NB4 (cell line): ENCODE measurements at regions not wholly inside any gene's neighbourhood (a gene's known extent, or its start where the extent isn't known, plus 50 kb on each side); places are given as distances from the start of the nearest gene placed in this dataset.

ENCODE experiments used
- DNase-seq: peaks from one replicate; pipeline ENCODE4 v3.0.0; 2010; ENCODE audit warnings: low read depth
- H3K4me3 ChIP-seq: one replicate; pipeline ENCODE4 v1.5.1; 2011; ENCODE audit warnings: mild to moderate bottlenecking, low read depth, low read length, moderate library complexity
- MYC ChIP-seq: IDR thresholded peaks from 2 replicates; pipeline ENCODE4 v1.6.1; 2011; ENCODE audit warnings: low read depth, low read length
- POLR2A ChIP-seq: IDR thresholded peaks from 2 replicates; pipeline ENCODE4 v1.6.1; 2011; ENCODE audit warnings: mild to moderate bottlenecking; ENCODE audit not compliant: insufficient read length; ENCODE audit errors: extremely low read depth
- TF ChIP-seq, protein P1 (sequence below): IDR thresholded peaks from one replicate; pipeline ENCODE4 v1.5.1; 2012; ENCODE audit warnings: low read depth, low read length
- TF ChIP-seq, protein P2 (sequence below): IDR thresholded peaks from 2 replicates; pipeline ENCODE4 v1.6.1; 2011; ENCODE audit warnings: low read depth, low read length

DNA sequence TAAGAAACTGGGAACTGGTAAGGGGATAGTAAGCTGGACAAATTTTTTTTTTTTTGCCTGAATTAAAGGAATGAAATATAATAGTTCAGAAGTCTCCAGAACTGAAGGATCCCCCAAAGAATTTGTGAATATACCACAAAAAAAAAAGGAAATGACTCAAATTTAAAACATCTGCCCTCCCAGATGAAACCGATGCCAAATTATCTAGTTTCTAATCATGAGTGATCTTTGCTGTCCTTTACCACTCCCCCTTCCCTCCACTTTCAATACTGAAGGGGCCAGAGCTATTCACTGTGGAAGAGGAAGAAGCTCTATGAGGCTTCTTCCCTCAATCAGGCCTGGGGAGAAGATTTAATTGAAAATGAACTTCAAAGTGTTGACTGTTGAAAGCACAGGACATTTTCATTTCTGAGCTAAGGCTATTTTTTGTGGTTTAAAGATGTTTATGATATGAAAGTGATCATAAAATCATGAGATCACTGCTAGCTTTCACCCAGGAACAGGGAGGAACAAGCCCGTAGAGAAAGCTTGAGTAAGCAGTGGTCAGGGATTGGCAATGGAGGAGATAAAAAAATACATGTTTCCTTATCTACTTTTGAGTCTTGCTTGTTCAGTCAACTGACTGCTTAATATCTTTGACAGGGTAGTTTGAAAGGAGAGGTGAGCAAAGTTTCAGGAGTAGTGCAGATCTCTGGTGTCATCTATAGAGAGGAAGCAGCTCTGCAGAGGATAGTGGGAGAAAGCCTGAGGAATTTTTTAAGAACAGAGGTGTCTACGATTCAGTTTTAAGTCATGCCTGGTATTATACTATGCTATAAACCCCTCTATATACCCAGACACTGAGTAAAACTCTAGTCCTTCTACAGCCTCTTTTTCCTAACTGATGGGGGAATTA lies 409.5 kb upstream of the FIGN start:
- H3K4me3 ChIP-seq: no peak overlapping the region
- TF ChIP-seq, protein P1, sequence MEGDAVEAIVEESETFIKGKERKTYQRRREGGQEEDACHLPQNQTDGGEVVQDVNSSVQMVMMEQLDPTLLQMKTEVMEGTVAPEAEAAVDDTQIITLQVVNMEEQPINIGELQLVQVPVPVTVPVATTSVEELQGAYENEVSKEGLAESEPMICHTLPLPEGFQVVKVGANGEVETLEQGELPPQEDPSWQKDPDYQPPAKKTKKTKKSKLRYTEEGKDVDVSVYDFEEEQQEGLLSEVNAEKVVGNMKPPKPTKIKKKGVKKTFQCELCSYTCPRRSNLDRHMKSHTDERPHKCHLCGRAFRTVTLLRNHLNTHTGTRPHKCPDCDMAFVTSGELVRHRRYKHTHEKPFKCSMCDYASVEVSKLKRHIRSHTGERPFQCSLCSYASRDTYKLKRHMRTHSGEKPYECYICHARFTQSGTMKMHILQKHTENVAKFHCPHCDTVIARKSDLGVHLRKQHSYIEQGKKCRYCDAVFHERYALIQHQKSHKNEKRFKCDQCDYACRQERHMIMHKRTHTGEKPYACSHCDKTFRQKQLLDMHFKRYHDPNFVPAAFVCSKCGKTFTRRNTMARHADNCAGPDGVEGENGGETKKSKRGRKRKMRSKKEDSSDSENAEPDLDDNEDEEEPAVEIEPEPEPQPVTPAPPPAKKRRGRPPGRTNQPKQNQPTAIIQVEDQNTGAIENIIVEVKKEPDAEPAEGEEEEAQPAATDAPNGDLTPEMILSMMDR: no peak
- TF ChIP-seq, protein P2, sequence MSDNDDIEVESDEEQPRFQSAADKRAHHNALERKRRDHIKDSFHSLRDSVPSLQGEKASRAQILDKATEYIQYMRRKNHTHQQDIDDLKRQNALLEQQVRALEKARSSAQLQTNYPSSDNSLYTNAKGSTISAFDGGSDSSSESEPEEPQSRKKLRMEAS: no peak
- TF ChIP-seq MYC: no peak
- no peak for TF ChIP-seq POLR2A
- DNase-seq: no peak

DNA sequence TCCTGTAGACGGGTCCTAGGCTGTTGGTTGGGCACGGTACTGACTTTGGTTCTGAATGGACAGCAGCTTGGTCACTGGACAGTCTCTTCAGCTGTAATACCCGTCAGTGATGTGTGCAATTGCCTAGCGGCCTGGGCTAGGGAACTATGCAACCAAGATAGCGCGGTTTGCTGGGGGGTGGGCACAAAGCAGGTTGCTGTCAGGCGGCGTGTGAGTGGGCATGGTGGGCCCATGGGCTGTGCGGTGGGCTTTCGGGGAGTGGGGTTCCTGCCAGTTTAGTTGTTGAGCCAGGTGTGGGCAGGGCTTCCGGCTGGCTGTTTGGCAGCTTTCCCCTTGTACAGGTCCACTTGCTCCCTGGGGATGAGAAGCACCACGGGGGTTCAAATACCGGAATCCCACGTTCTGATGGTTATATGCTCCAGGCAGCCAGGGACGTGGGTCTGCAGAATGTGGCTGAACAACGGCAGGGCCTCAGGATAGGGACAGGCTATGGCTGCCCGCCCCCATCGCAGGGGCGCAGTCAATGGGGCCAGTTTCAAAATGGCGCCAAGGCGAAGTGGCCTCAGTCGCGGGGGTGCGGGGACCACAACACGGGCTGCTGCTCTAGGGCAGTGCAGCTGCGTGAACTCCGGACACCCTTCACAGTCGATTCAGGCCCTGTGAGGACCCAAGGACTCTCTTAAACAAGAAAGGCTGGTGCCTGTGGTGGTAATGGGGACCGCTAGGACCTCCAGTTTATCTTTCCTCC lies 407.5 kb upstream of the FIGN start:
- TF ChIP-seq, protein P1: no peak
- TF ChIP-seq, protein P2: no peak
- TF ChIP-seq MYC: no peak
- no peak for TF ChIP-seq POLR2A
- no peak overlapping the region for H3K4me3 ChIP-seq

DNA sequence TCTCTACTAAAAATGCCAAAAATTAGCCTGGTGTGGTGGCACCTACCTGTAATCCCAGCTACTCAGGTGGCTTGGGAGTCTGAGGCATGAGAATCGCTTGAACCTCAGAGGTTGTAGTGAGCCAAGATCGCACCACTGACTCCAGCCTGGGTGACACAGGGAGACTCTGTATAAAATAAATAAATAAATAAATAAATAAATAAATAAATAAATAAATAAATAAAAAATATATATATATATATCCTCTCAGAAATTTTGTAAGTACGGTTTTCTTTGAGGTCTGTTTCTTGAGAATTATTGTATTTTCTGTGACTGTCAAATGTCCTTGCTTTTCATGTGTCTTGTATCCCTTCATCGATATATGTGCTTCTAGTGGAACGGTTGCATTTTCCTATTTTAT lies 406.9 kb upstream of the FIGN start:
- H3K4me3 ChIP-seq: no peak overlapping the region
- no peak for DNase-seq
- TF ChIP-seq, protein P2: no peak
- TF ChIP-seq, protein P1: no peak
- TF ChIP-seq MYC (no peak), POLR2A (no peak)

More for the DNA sequence above, 407.5 kb upstream of the FIGN start:
- no peak for DNase-seq

DNA sequence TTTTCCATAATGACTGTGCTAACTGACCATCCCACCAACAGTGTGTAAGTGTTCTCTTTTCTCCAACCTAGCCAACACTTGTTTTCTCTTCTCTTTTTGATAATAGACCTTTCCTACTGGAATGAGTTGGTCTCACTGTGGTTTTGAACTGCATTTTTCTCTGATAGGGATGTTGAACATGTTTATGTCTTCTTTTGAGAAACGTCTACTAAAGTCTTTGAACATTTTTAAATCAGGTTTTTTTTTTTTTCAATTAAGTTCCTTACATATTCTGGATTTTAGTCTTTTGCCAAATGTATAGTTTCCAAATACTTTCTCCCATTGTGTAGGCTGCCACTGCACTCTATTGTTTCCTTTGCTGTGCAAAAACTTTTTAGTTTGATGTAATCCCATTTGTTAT lies 405.5 kb upstream of the FIGN start:
- no peak for DNase-seq
- TF ChIP-seq, protein P2: no peak
- TF ChIP-seq POLR2A: no peak
- TF ChIP-seq, protein P1: no peak
- no peak for TF ChIP-seq MYC
- no peak overlapping the region for H3K4me3 ChIP-seq

DNA sequence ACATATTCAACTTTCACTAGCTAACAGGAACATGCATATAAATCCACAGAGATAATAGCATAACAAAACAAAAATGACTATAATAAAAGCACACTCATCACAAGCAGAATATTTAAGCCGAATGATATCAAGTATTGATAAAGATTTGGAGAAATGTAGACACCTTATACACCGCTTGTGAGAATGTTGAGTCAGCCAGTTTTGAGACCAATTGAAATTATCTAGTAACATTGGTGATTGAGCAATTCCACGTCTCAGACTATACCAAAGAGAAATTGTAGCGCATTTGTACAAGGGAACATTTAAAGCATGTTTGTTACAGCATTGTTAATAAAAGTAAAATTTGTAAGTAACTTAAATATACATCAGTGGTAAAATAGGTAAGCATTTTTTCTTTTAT lies 402.9 kb upstream of the FIGN start:
- no peak overlapping the region for H3K4me3 ChIP-seq
- DNase-seq: no peak
- TF ChIP-seq MYC: no peak
- TF ChIP-seq POLR2A: no peak
- TF ChIP-seq, protein P2: no peak
